Lower leg skin (tissue), 4 donors: ENCODE measurements at regions not wholly inside any gene's neighbourhood (a gene's known extent, or its start where the extent isn't known, plus 50 kb on each side); places are given as distances from the start of the nearest gene placed in this dataset.
A peak's percentile ranks its signal among the peaks of the same experiment; 100 is the strongest.

ENCODE experiments used
- DNase-seq, 2 donors: peaks; one replicate each; pipeline ENCODE4 v3.0.0-alpha.2; 2019; ENCODE audit warnings: low spot score in 2 of 2
- H3K4me3 ChIP-seq: fragments of 200-600 bp; sonication (generic); 2 replicates; pipeline ENCODE4 v1.5.1; 2017; ENCODE audit warnings: mild to moderate bottlenecking, low read depth; ENCODE audit not compliant: poor library complexity, severe bottlenecking
- POLR2A ChIP-seq, 2 donors: fragments of 450-650 bp; IDR thresholded peaks; one replicate each; pipeline ENCODE4 v1.6.1; 2016 to 2017; ENCODE audit warnings: antibody characterized with exemption in 2 of 2, mild to moderate bottlenecking in 1 of 2, moderate library complexity in 1 of 2
- WGBS, 2 donors: methylation state at CpG; one replicate each; pipeline ENCODE4 v1.1.5; 2018; 5-methylcytosine and 5-hydroxymethylcytosine counted together
- intact Hi-C: fragments of 100-400 bp; cut with DNase I; formaldehyde crosslinking; loops from one replicate; pipeline ENCODE4 v1.15.0; 2023; ENCODE audit warnings: low total_unique reads
- TF ChIP-seq, protein P1 (sequence below), 3 donors: fragments of 450-650 bp; IDR thresholded peaks; one replicate each; pipeline ENCODE4 v1.5.1; 2016; ENCODE audit warnings: antibody characterized with exemption in 3 of 3, mild to moderate bottlenecking in 3 of 3, moderate library complexity in 2 of 3

DNA sequence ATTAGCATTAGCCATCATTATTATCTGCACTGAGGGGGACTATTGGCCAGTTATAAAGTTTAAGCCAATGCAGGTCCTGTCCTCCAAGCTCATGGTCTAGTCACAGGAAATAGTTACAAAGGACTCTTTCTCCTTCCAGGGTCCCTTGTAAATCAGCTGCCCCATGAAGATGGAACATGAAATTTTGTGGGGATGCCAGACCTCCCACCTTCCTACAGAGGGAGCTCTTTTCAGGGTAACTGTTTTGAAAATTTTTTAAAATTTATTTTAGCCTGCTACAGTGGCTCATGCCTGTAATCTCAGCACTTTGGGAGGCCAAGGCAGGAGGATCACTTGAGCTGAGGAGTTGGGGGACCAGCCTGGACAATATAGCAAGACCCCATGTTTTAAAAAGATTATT, 124.4 kb upstream of the SLC34A2 start:
- intact Hi-C loops: no loop called here
- DNase-seq: peak in 1 of 2 donors; percentile 18
- TF ChIP-seq, protein P1, sequence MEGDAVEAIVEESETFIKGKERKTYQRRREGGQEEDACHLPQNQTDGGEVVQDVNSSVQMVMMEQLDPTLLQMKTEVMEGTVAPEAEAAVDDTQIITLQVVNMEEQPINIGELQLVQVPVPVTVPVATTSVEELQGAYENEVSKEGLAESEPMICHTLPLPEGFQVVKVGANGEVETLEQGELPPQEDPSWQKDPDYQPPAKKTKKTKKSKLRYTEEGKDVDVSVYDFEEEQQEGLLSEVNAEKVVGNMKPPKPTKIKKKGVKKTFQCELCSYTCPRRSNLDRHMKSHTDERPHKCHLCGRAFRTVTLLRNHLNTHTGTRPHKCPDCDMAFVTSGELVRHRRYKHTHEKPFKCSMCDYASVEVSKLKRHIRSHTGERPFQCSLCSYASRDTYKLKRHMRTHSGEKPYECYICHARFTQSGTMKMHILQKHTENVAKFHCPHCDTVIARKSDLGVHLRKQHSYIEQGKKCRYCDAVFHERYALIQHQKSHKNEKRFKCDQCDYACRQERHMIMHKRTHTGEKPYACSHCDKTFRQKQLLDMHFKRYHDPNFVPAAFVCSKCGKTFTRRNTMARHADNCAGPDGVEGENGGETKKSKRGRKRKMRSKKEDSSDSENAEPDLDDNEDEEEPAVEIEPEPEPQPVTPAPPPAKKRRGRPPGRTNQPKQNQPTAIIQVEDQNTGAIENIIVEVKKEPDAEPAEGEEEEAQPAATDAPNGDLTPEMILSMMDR (IDR thresholded peaks at IDR 0.05): no peak
- TF ChIP-seq POLR2A (IDR thresholded peaks at IDR 0.05): no peak
- H3K4me3 ChIP-seq: no peak overlapping the region

DNA sequence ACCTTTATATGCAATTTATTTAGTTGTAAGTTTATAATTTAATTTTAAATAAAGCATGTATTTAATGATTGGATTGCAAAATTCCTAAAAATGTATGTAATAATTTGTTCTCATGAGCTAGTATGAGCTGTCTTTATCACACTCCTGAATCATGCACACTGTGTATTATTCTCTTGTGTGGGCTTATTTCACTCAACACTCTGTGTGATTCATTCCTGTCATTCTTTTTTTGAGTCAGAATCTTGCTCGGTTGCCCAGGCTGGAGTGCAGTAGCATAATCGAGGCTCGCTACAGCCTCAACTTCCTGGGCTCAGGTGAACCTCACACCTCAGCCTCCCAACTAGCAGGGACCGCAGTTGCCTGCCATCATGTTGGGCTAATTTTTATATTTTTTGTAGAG, 123.1 kb upstream of the SLC34A2 start:
- no peak overlapping the region for H3K4me3 ChIP-seq
- intact Hi-C loops: no loop called here
- WGBS, 2 donors: 88 to 89% methylated on average over 4 of the region's 4 CpGs
- no peak for TF ChIP-seq POLR2A (IDR thresholded peaks at IDR 0.05)
- TF ChIP-seq, protein P1 (IDR thresholded peaks at IDR 0.05): no peak
- DNase-seq: no peak

DNA sequence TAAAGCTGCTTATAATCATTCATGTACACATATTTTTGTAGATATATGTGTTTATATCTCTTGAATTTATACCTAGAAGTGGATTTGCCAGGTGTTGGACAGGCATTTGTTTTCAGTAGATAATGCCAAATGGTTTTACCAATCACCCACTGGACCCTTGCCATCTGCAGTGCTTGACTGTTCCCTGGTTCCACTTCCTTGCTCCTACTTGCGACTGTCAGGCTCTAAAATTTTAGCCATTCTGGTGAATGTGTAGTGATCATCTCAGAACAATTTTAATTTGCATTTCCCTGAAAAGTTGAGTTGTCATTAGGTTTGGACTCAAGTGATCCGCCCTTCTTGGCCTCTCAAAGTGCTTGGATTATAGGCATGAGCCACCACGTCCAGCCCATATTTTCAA, 122.4 kb upstream of the SLC34A2 start:
- intact Hi-C loops: no loop called here
- DNase-seq: peak in 1 of 2 donors; percentile 6
- WGBS, 2 donors: 91 to 92% methylated on average over 3 of the region's 3 CpGs
- no peak overlapping the region for H3K4me3 ChIP-seq
- TF ChIP-seq POLR2A (IDR thresholded peaks at IDR 0.05): no peak
- TF ChIP-seq, protein P1 (IDR thresholded peaks at IDR 0.05): no peak

DNA sequence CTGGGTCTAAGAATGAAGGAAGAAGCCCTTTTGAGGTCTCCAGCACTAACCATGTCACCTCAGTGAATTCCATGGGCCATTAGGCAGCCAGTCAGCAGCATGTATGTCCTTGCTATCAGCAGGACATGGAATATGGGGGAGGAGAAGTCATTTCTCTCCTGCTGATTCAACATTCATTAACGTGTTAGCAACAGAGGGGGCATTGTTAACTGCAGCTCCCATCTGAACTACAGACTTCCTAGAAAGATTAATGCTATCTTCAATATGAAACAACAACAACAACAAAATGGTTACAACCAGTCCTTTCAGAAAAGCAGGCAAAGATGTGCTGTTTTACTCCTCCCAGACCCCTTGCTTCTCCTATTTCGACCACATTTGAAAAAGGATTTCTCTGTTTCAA, 120.4 kb upstream of the SLC34A2 start:
- no peak for TF ChIP-seq POLR2A (IDR thresholded peaks at IDR 0.05)
- TF ChIP-seq, protein P1 (IDR thresholded peaks at IDR 0.05): no peak
- 49 to 60% methylated on average over 2 of the region's 2 CpGs for WGBS, 2 donors
- DNase-seq: no peak
- intact Hi-C loops: no loop called here
- H3K4me3 ChIP-seq: no peak overlapping the region

DNA sequence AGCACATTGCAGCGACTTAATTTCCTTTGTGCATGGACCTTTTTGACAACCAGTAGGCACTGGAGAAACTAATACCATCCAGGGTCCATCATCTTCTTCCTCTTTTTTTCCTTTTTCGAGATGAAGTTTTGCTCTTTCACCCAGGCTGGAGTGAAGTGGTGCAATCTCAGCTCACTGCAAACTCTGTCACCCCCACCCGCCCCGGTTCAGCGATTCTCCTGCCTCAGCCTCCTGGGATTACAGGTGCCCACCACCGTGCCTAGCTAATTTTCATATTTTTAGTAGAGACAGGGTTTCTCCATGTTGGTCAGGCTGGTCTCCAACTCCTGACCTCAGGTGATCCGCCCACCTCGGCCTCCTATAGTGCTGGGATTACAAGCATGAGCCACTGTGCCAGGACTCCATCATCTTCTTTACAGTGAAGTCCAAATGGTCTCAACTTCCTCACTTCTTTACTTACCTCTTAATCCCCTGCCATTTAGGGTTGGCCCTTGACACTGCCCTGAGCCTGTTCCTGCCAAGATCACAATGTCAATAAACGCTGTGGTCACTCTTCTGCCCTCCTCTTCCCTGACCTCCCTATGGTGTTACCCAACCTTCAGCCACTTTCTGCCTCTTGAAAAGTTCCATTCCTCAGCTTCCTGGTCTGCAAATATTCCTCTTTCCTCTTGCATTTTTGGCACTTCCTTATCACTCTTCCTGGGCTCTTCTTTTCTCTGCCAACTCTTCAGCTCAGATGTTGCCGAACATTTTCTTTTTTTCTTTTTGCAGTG, 119.8 kb upstream of the SLC34A2 start:
- TF ChIP-seq, protein P1 (IDR thresholded peaks at IDR 0.05): no peak
- no peak for TF ChIP-seq POLR2A (IDR thresholded peaks at IDR 0.05)
- H3K4me3 ChIP-seq: no peak overlapping the region
- DNase-seq: peak in 1 of 2 donors; percentile 59
- intact Hi-C loops: no loop called here
- 77 to 86% methylated on average over 10 of the region's 10 CpGs for WGBS, 2 donors
